PC-3 (cell line): ENCODE measurements at regions not wholly inside any gene's neighbourhood (a gene's known extent, or its start where the extent isn't known, plus 50 kb on each side); places are given as distances from the start of the nearest gene placed in this dataset.

ENCODE experiments used
- EZH2 ChIP-seq: fragments of 300-600 bp; sonication (generic); IDR thresholded peaks from one replicate; pipeline ENCODE4 v1.6.1; 2017; ENCODE audit warnings: antibody characterized with exemption, mild to moderate bottlenecking, low read length; ENCODE audit not compliant: unreplicated experiment
- EZH2phosphoT487 ChIP-seq: fragments of 300-600 bp; sonication (generic); IDR thresholded peaks from 2 replicates; pipeline ENCODE4 v1.6.1; 2018; ENCODE audit warnings: mild to moderate bottlenecking, antibody characterized with exemption, low read length, borderline replicate concordance

- TF ChIP-seq EZH2: no peak
- TF ChIP-seq EZH2phosphoT487: no peak
Observed at GRCh38 chr10:9215121-9215520, 1160.6 kb downstream of the GATA3 start.
